HL-60 (cell line): ENCODE measurements at regions not wholly inside any gene's neighbourhood (a gene's known extent, or its start where the extent isn't known, plus 50 kb on each side); places are given as distances from the start of the nearest gene placed in this dataset.

Experiments used
- SPI1 ChIP-seq: IDR thresholded peaks from 2 replicates; pipeline ENCODE4 v1.6.1; 2012; ENCODE audit warnings: low read depth, mild to moderate bottlenecking, borderline replicate concordance
- TF ChIP-seq, protein P1 (sequence below): IDR thresholded peaks from one replicate; pipeline ENCODE4 v1.5.1; 2011; ENCODE audit warnings: low read length, control low read depth, inconsistent platforms; ENCODE audit not compliant: insufficient read depth
- TF ChIP-seq, protein P2 (sequence below): IDR thresholded peaks from 2 replicates; pipeline ENCODE4 v1.6.1; 2012; ENCODE audit warnings: low read depth; ENCODE audit not compliant: insufficient replicate concordance

DNA sequence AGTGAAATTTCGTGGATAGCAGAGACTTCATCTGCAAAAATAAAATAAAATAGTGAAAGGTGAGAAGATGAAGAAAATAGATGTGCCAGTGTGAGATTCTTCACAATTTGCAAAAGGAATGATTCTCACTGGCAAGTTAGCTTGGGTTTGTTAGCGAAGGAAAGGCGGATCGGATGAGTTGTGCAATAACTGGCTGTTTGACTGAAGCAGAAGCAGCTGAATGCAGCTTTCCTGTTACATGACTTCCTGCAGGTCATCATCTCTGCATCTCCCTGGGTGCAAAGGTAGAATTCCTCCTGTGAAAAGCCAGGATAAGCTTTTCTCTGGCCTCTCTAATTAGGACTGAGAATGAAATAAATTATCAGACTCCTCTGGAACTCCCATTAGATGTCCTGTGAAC, 263.1 kb upstream of the CHRM3 start:
- TF ChIP-seq, protein P1, sequence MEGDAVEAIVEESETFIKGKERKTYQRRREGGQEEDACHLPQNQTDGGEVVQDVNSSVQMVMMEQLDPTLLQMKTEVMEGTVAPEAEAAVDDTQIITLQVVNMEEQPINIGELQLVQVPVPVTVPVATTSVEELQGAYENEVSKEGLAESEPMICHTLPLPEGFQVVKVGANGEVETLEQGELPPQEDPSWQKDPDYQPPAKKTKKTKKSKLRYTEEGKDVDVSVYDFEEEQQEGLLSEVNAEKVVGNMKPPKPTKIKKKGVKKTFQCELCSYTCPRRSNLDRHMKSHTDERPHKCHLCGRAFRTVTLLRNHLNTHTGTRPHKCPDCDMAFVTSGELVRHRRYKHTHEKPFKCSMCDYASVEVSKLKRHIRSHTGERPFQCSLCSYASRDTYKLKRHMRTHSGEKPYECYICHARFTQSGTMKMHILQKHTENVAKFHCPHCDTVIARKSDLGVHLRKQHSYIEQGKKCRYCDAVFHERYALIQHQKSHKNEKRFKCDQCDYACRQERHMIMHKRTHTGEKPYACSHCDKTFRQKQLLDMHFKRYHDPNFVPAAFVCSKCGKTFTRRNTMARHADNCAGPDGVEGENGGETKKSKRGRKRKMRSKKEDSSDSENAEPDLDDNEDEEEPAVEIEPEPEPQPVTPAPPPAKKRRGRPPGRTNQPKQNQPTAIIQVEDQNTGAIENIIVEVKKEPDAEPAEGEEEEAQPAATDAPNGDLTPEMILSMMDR = no peak
- TF ChIP-seq, protein P2, sequence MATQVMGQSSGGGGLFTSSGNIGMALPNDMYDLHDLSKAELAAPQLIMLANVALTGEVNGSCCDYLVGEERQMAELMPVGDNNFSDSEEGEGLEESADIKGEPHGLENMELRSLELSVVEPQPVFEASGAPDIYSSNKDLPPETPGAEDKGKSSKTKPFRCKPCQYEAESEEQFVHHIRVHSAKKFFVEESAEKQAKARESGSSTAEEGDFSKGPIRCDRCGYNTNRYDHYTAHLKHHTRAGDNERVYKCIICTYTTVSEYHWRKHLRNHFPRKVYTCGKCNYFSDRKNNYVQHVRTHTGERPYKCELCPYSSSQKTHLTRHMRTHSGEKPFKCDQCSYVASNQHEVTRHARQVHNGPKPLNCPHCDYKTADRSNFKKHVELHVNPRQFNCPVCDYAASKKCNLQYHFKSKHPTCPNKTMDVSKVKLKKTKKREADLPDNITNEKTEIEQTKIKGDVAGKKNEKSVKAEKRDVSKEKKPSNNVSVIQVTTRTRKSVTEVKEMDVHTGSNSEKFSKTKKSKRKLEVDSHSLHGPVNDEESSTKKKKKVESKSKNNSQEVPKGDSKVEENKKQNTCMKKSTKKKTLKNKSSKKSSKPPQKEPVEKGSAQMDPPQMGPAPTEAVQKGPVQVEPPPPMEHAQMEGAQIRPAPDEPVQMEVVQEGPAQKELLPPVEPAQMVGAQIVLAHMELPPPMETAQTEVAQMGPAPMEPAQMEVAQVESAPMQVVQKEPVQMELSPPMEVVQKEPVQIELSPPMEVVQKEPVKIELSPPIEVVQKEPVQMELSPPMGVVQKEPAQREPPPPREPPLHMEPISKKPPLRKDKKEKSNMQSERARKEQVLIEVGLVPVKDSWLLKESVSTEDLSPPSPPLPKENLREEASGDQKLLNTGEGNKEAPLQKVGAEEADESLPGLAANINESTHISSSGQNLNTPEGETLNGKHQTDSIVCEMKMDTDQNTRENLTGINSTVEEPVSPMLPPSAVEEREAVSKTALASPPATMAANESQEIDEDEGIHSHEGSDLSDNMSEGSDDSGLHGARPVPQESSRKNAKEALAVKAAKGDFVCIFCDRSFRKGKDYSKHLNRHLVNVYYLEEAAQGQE = no peak
- no peak for TF ChIP-seq SPI1
